ENCODE measurements at regions not wholly inside any gene's neighbourhood (a gene's known extent, or its start where the extent isn't known, plus 50 kb on each side); places are given as distances from the start of the nearest gene placed in this dataset.
"Not testable (repeated sequence)": the region's sequence is repeated elsewhere in the genome, so short reads cannot be mapped to it uniquely, and the experiment has no call there.

DNA sequence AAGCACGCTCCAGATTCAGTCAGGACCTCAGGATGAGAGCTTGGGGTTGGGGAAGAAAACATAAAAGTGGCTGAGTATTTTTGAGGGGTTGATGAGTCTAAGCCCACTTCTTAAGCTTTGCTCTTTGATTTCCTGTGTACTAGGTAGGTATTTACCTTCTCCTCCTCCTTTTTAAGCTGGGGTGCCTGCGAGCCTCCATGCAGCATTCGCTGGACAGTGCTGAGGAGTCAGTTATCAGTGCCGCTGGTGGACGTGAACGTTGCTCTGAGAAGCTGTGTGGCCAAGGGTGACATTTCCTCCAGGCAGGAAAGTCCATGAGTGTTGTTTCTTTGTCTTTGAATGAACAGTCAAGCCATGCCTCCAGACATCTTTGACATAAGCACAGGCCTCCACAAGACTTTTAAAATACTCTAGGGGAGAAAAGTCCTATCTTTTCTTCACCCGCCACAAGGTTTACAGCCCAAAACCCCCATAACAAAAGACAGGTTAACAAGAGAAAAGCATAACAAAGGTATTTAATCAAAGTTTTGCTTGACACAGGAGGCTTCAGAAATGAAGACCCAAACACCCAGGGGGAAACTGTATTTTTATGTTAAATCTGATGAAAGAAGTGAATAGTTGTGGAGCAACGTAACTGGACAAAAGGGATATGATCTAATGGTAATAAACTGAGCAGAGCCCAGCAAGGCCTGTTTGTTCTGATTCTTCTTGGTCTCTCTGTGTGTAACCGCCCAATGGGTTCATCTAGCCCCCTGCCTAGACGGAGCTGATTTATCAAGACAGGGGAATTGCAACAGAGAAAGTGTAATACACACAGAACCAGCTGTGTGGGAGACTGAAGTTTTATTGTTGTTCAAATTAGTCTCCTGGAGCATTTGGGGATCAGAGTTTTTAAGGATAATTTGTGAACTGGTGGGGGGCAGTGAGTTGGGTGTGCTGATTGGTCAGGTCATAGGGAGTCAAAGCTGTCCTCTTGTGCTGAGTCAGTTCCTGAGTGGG lies 217.9 kb downstream of the SPATA31A1 start:
- H3K36me3 Mint-ChIP-seq (ENCODE audit: low read depth); H3K4me3 Mint-ChIP-seq; ATAC-seq (ENCODE audit: low read depth); H3K4me1 Mint-ChIP-seq; H3K27me3 Mint-ChIP-seq; CTCF ChIA-PET; H3K27ac Mint-ChIP-seq; H3K9me3 Mint-ChIP-seq; DNase-seq; intact Hi-C loops (cut with micrococcal nuclease); POLR2A ChIA-PET: not testable (repeated sequence)

- H3K4me1 Mint-ChIP-seq; ATAC-seq (ENCODE audit: low read depth); CTCF ChIA-PET; H3K9me3 Mint-ChIP-seq; H3K36me3 Mint-ChIP-seq (ENCODE audit: low read depth); intact Hi-C loops (cut with micrococcal nuclease); H3K27ac Mint-ChIP-seq; H3K27me3 Mint-ChIP-seq; DNase-seq; H3K4me3 Mint-ChIP-seq; POLR2A ChIA-PET: not testable (repeated sequence)
Observed at GRCh38 chr9:39579000-39579399, 223.5 kb downstream of the SPATA31A1 start.

- DNase-seq; ATAC-seq (ENCODE audit: low read depth); CTCF ChIA-PET; H3K9me3 Mint-ChIP-seq; H3K27ac Mint-ChIP-seq; H3K36me3 Mint-ChIP-seq (ENCODE audit: low read depth); intact Hi-C loops (cut with micrococcal nuclease); H3K27me3 Mint-ChIP-seq; H3K4me1 Mint-ChIP-seq; H3K4me3 Mint-ChIP-seq; POLR2A ChIA-PET: not testable (repeated sequence)
Observed at GRCh38 chr9:39581296-39581695, 225.8 kb downstream of the SPATA31A1 start.

DNA sequence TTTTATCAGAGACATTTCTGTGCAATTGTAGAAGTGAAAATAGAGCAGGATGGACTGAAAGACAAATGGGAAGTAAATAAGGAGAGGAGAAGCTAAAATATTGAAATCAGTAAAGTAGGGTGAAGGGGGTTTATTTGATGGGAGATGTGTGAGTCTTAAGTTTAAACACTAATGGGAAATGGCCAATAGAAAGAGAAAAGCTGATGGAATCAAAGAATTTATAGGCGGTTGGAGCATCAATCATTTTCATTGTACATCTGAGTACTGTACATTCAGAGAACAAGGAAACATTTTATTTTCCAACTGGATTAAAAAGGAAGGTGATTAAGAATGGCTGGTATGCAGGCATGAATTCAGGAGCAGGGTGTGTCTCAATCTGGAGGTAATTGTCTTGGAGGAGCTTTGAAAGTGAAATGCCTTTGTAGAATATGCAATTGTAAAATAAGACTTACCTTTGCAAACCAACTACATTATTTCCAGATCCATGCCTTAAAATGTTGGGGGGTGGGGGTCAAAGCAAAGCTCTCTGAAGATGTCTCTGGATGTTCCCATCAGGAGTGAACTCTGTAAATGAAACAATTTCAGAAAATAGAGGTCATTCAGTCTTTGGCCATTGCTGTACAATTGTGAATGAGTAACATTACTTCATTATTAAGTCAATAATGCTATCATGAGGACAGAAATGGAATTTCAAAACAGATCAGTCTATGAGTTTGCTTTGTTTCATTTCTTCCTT lies 227.4 kb downstream of the SPATA31A1 start:
- POLR2A ChIA-PET; H3K27me3 Mint-ChIP-seq; H3K4me3 Mint-ChIP-seq; H3K27ac Mint-ChIP-seq; intact Hi-C loops (cut with micrococcal nuclease); ATAC-seq (ENCODE audit: low read depth); H3K36me3 Mint-ChIP-seq (ENCODE audit: low read depth); H3K4me1 Mint-ChIP-seq; H3K9me3 Mint-ChIP-seq; DNase-seq; CTCF ChIA-PET: not testable (repeated sequence)

GRCh38 chr9:39583413-39583747 lies 227.9 kb downstream of the SPATA31A1 start:
- ATAC-seq (ENCODE audit: low read depth); POLR2A ChIA-PET: not testable (repeated sequence)

GRCh38 chr9:39585233-39585632 lies 229.8 kb downstream of the SPATA31A1 start:
- H3K27me3 Mint-ChIP-seq; H3K9me3 Mint-ChIP-seq; DNase-seq; H3K27ac Mint-ChIP-seq; CTCF ChIA-PET; H3K36me3 Mint-ChIP-seq (ENCODE audit: low read depth); H3K4me1 Mint-ChIP-seq; H3K4me3 Mint-ChIP-seq; intact Hi-C loops (cut with micrococcal nuclease); POLR2A ChIA-PET; ATAC-seq (ENCODE audit: low read depth): not testable (repeated sequence)

More at GRCh38 chr9:39583413-39583747, 227.9 kb downstream of the SPATA31A1 start:
- H3K9me3 Mint-ChIP-seq; CTCF ChIA-PET; H3K4me1 Mint-ChIP-seq; H3K27me3 Mint-ChIP-seq; intact Hi-C loops (cut with micrococcal nuclease); H3K36me3 Mint-ChIP-seq (ENCODE audit: low read depth); H3K4me3 Mint-ChIP-seq; H3K27ac Mint-ChIP-seq; DNase-seq: not testable (repeated sequence)

DNA sequence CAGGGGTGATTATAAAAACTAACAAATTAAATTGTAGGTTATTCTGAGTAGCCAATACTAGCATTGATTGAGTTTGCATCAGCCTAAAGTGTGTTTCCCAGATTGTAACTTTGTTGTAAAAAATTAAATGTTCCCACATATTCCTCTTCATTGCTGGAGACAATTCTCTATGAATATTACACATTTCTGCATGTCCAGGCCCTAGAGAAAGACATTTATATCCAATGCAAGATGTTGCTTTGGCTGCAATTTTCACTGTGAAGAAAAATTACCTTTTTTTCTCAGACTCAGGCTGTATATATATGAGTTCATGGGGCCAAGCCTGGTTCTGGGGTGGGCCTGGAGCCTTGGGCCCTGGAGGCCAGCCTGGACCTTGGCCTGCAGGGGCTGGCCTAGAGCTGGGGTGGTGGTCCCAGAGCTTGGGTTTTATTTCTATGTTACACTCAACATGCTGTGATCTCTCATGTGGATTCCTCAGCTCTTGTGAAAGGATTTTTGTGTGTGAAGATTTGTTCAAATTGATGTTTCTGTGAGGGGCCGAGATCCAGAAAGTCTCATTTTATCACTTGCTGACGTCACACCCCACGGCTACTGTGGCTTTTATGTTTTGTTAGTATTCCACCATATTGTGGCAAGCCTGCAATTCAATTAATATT lies 232.5 kb downstream of the SPATA31A1 start:
- ATAC-seq (ENCODE audit: low read depth), result no peak
- intact Hi-C loops (cut with micrococcal nuclease), result no loop called here
- ChIA-PET POLR2A (no interaction called here), CTCF (no interaction called here)
- no peaks in the 10 kb centered on the region for H3K27me3 Mint-ChIP-seq
- TF ChIP-seq, protein P1, sequence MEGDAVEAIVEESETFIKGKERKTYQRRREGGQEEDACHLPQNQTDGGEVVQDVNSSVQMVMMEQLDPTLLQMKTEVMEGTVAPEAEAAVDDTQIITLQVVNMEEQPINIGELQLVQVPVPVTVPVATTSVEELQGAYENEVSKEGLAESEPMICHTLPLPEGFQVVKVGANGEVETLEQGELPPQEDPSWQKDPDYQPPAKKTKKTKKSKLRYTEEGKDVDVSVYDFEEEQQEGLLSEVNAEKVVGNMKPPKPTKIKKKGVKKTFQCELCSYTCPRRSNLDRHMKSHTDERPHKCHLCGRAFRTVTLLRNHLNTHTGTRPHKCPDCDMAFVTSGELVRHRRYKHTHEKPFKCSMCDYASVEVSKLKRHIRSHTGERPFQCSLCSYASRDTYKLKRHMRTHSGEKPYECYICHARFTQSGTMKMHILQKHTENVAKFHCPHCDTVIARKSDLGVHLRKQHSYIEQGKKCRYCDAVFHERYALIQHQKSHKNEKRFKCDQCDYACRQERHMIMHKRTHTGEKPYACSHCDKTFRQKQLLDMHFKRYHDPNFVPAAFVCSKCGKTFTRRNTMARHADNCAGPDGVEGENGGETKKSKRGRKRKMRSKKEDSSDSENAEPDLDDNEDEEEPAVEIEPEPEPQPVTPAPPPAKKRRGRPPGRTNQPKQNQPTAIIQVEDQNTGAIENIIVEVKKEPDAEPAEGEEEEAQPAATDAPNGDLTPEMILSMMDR (IDR thresholded peaks at IDR 0.05), result no peak
- no peak overlapping the region for H3K4me3 Mint-ChIP-seq
- no peaks in the 10 kb centered on the region for H3K4me1 Mint-ChIP-seq
- no peak for DNase-seq
- no peaks in the 10 kb centered on the region for H3K36me3 Mint-ChIP-seq (ENCODE audit: low read depth)
- no peak overlapping the region for H3K27ac Mint-ChIP-seq
- H3K9me3 Mint-ChIP-seq, result no peaks in the 10 kb centered on the region

Data from activated B cell treated with CpG ODN at 0.5 μM for 24 hours (primary cell).